GM06990 (cell line): ENCODE measurements at regions not wholly inside any gene's neighbourhood (a gene's known extent, or its start where the extent isn't known, plus 50 kb on each side); places are given as distances from the start of the nearest gene placed in this dataset.
A peak's percentile ranks its signal among the peaks of the same experiment; 100 is the strongest.

ENCODE experiments used
- DNase-seq: peaks from one replicate; pipeline ENCODE4 v3.0.0-alpha.2; 2011; ENCODE audit not compliant: insufficient read length; ENCODE audit errors: extremely low read depth
- H3K27me3 ChIP-seq: replicated peaks from 2 replicates; pipeline ENCODE4 v1.6.0; 2011; ENCODE audit warnings: low read length; ENCODE audit not compliant: control insufficient read depth, insufficient read depth
- H3K36me3 ChIP-seq: 2 replicates; pipeline ENCODE4 v1.5.1; 2011; ENCODE audit warnings: low read length; ENCODE audit not compliant: control insufficient read depth, insufficient read depth
- H3K4me3 ChIP-seq: replicated peaks from 2 replicates; pipeline ENCODE4 v1.5.1; 2011; ENCODE audit warnings: low read depth, mild to moderate bottlenecking, control low read depth, low read length
- CTCF ChIP-seq: IDR thresholded peaks from 2 replicates; pipeline ENCODE4 v1.5.1; 2011; ENCODE audit warnings: low read length, control low read depth, mild to moderate bottlenecking, inconsistent platforms; ENCODE audit not compliant: insufficient read depth, poor library complexity, severe bottlenecking

- Histone ChIP-seq H3K4me3 (no peak overlapping the region), H3K27me3 (no peaks in the 10 kb centered on the region), H3K36me3 (no peaks in the 10 kb centered on the region)
- TF ChIP-seq CTCF = peak; percentile 52
- peak; percentile 0 for DNase-seq
Observed at GRCh38 chr10:56823849-56824248, 462.8 kb upstream of the ZWINT start.

GRCh38 chr10:56805022-56805421 lies 444.0 kb upstream of the ZWINT start:
- no peaks in the 10 kb centered on the region for H3K36me3 ChIP-seq
- H3K4me3 ChIP-seq = no peak overlapping the region
- H3K27me3 ChIP-seq = no peaks in the 10 kb centered on the region
- no peak for DNase-seq
- no peak for TF ChIP-seq CTCF

- H3K4me3 ChIP-seq = no peak overlapping the region
- H3K36me3 ChIP-seq = no peaks in the 10 kb centered on the region
- no peaks in the 10 kb centered on the region for H3K27me3 ChIP-seq
- no peak for TF ChIP-seq CTCF
- DNase-seq = no peak
Observed at GRCh38 chr10:56785292-56785691, 424.2 kb upstream of the ZWINT start.

GRCh38 chr10:56782503-56782902 lies 421.4 kb upstream of the ZWINT start:
- no peaks in the 10 kb centered on the region for H3K36me3 ChIP-seq
- no peak for TF ChIP-seq CTCF
- DNase-seq = no peak
- no peak overlapping the region for H3K4me3 ChIP-seq
- no peaks in the 10 kb centered on the region for H3K27me3 ChIP-seq

- no peak for DNase-seq
- Histone ChIP-seq H3K4me3 (no peak overlapping the region), H3K27me3 (no peaks in the 10 kb centered on the region), H3K36me3 (no peaks in the 10 kb centered on the region)
- TF ChIP-seq CTCF = no peak
Observed at GRCh38 chr10:56771343-56771742, 410.3 kb upstream of the ZWINT start.

GRCh38 chr10:56763090-56763489 lies 402.0 kb upstream of the ZWINT start:
- DNase-seq = no peak
- Histone ChIP-seq H3K4me3 (no peak overlapping the region), H3K36me3 (no peaks in the 10 kb centered on the region), H3K27me3 (no peaks in the 10 kb centered on the region)
- TF ChIP-seq CTCF = no peak
